ENCODE measurements at regions not wholly inside any gene's neighbourhood (a gene's known extent, or its start where the extent isn't known, plus 50 kb on each side); places are given as distances from the start of the nearest gene placed in this dataset.

DNA sequence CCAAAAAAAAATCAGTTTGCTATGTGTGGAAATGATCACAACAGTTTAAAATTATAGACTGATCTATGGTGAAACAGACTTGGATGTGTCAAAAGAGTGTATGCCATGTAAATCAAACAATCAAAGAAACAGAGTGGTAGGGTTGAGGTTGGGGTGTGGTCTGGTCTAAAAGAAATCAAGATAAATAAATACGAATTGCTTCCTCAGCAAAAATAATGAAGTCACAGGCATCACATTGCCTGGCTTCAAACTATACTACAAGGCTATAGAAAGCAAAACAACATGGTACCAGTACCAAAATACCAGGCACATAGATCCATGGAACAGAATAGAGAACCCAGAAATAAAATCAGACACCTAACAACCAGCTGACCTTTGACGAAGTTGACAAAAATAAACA, 1796.9 kb downstream of the NCAM2 start:
- Histone ChIP-seq H2AFZ (ENCODE audit: low read length) (no peak overlapping the region), H3K4me3 (ENCODE audit: extremely low read depth in 1 of 4, insufficient read depth in 2 of 4, low read depth in 3 of 4, low read length in 4 of 4) (no peak overlapping the region), H4K5ac (ENCODE audit: insufficient read length, low read depth, low read length) (no peak overlapping the region), H3K9me3 (ENCODE audit: insufficient read depth in 2 of 2, low read depth in 1 of 2, low read length in 1 of 2) (no peaks in the 10 kb centered on the region), H3K4me2 (ENCODE audit: insufficient read depth in 1 of 2, low read depth in 2 of 2, low read length in 2 of 2) (no peak overlapping the region), H3K23me2 (ENCODE audit: low read depth, low read length) (no peaks in the 10 kb centered on the region), H2AK5ac (ENCODE audit: low read depth, low read length) (no peak overlapping the region), H2BK12ac (ENCODE audit: low read depth, low read length) (no peak overlapping the region), H3K14ac (ENCODE audit: insufficient read length) (no peak overlapping the region), H3K9ac (replicated peaks in 1 of 4; ENCODE audit: extremely low read depth in 1 of 4, low read depth in 3 of 4, low read length in 3 of 4) (no peak overlapping the region), H3K18ac (ENCODE audit: extremely low read depth, low read length) (no peak overlapping the region), H3K27ac (ENCODE audit: low read depth, low read length) (no peak overlapping the region), H4K91ac (replicated peaks; ENCODE audit: insufficient read length, low read length) (no peak overlapping the region), H3K4me1 (replicated peaks in 1 of 4; ENCODE audit: control insufficient read depth in 3 of 4, insufficient read depth in 4 of 4, low read length in 3 of 4) (no peaks in the 10 kb centered on the region), H3K4ac (replicated peaks; ENCODE audit: insufficient read length, low read depth, low read length) (no peak overlapping the region), H2BK20ac (ENCODE audit: low read length) (no peak overlapping the region), H3K79me1 (ENCODE audit: low read depth, low read length) (no peaks in the 10 kb centered on the region), H3K36me3 (ENCODE audit: control insufficient read depth in 2 of 4, insufficient read depth in 4 of 4, low read length in 3 of 4) (no peaks in the 10 kb centered on the region), H2BK15ac (ENCODE audit: low read length) (no peak overlapping the region), H4K8ac (ENCODE audit: extremely low read depth, insufficient read depth, low read length) (no peak overlapping the region), H2BK120ac (replicated peaks; ENCODE audit: low read depth, low read length) (no peak overlapping the region), H3K23ac (ENCODE audit: insufficient read length) (no peak overlapping the region), H4K20me1 (replicated peaks in 1 of 2; ENCODE audit: control insufficient read depth in 1 of 2, insufficient read depth in 2 of 2, low read length in 2 of 2) (no peaks in the 10 kb centered on the region), H3K79me2 (ENCODE audit: control insufficient read depth in 1 of 2, insufficient read depth in 2 of 2, low read length in 2 of 2) (no peaks in the 10 kb centered on the region), H2BK5ac (ENCODE audit: low read depth, low read length) (no peak overlapping the region), H3K27me3 (replicated peaks in 1 of 4; ENCODE audit: control insufficient read depth in 3 of 4, extremely low read depth in 1 of 4, insufficient read depth in 3 of 4, low read length in 3 of 4) (no peaks in the 10 kb centered on the region), H3K56ac (replicated peaks; ENCODE audit: insufficient read length, low read depth, low read length) (no peak overlapping the region)
- ChIA-PET POLR2A (ENCODE audit: partially characterized antibody) (no interaction called here), CTCF (ENCODE audit: partially characterized antibody) (interaction anchor here (1.0 to 1.2 kb wide), 2 partner anchors 9 to 165 kb away, joined by 3 read pairs; no protein-coding TSS in a partner anchor)
- DNase-seq (ENCODE audit: low read depth in 1 of 2, low spot score in 2 of 2) (no peak), FAIRE-seq (no peak)
- 91% methylated on average over 2 of the region's 2 CpGs; no CpG with 5 or more reads in 1 of the 2 experiments for WGBS, 2 experiments (ENCODE audit: extremely low coverage in 1 of 2, insufficient coverage in 1 of 2, insufficient read length in 1 of 2, insufficient replicate concordance in 2 of 2, low coverage in 1 of 2, low lambda C conversion rate in 2 of 2, missing lambda C conversion rate in 1 of 2)
- TF ChIP-seq SIRT6 (IDR thresholded peaks at IDR 0.05; ENCODE audit: low read length) = no peak
- TF ChIP-seq, protein P1, sequence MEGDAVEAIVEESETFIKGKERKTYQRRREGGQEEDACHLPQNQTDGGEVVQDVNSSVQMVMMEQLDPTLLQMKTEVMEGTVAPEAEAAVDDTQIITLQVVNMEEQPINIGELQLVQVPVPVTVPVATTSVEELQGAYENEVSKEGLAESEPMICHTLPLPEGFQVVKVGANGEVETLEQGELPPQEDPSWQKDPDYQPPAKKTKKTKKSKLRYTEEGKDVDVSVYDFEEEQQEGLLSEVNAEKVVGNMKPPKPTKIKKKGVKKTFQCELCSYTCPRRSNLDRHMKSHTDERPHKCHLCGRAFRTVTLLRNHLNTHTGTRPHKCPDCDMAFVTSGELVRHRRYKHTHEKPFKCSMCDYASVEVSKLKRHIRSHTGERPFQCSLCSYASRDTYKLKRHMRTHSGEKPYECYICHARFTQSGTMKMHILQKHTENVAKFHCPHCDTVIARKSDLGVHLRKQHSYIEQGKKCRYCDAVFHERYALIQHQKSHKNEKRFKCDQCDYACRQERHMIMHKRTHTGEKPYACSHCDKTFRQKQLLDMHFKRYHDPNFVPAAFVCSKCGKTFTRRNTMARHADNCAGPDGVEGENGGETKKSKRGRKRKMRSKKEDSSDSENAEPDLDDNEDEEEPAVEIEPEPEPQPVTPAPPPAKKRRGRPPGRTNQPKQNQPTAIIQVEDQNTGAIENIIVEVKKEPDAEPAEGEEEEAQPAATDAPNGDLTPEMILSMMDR (IDR thresholded peaks at IDR 0.05; ENCODE audit: control extremely low read depth in 1 of 3, insufficient read depth in 1 of 3, low read depth in 1 of 3, low read length in 3 of 3) = no peak
- no peak for TF ChIP-seq JUN (IDR thresholded peaks at IDR 0.05; ENCODE audit: low read depth, low read length)
- TF ChIP-seq SP1 (IDR thresholded peaks at IDR 0.05; ENCODE audit: low read depth, low read length) = no peak
- TF ChIP-seq MAFK (IDR thresholded peaks at IDR 0.05; ENCODE audit: low read depth, low read length) = peak; percentile 39; the same call in 1 of the 2 replicates

Measured in H1 (cell line).